Mesenteric fat pad (tissue), 1 donor: ENCODE measurements at regions not wholly inside any gene's neighbourhood (a gene's known extent, or its start where the extent isn't known, plus 50 kb on each side); places are given as distances from the start of the nearest gene placed in this dataset.

ENCODE experiments used
- DNase-seq: peaks from one replicate; pipeline ENCODE4 v3.0.0-alpha.2; 2020; ENCODE audit warnings: low spot score
- donor health status: DM: yes; HTN: yes; CAD: no.

GRCh38 chr1:30610917-30611316, 112.5 kb downstream of the MATN1 start:
- no peak for DNase-seq

- no peak for DNase-seq
These were observed 113.4 kb downstream of the MATN1 start for GRCh38 chr1:30609999-30610345.

GRCh38 chr1:30609336-30609998, 113.9 kb downstream of the MATN1 start:
- DNase-seq = no peak

GRCh38 chr1:30607723-30608122, 115.7 kb downstream of the MATN1 start:
- no peak for DNase-seq

DNA sequence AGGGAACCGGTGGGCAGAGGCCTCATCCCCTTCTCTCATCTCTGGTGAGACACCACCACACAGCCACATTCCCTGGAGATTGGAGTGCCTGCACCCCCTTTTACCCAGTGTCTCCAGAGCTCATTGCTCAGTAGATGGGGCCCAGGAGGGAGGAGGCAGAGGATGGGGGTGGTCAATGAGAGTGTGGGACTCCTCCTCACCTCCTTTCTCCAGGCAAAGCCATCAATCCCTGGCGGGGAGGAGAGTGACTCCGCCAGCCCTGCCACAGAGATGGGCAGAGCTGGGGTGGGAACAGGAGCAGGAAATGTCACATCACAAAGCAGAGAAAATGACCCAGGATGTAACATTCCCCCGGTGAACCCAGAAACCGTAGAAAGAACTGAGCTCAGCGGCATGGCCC, 117.2 kb downstream of the MATN1 start:
- no peak for DNase-seq

DNA sequence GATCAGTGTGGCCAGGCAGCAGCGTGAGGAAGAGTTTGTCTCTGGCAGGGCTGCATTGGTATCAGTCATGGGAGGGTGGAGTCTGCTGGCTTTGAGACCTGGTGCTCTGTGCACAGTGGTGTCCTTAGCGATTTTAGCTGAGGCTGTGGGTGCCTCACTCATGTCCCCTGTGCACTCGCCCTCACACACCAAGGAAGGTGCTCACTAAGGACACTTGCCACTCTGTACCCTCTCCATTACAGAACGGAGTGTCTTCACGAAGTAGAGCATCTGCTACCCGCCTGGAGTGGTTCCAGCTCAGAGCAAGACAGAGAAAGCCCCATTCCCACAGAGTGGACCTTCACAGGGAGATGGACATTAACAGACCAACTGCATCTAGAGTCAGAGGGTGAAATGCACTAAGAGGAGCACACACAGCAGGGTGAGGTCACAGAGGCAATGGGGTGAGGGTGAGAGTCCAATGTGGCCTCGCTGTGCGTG, 117.9 kb downstream of the MATN1 start:
- DNase-seq = no peak

- no peak for DNase-seq
These were observed 118.5 kb downstream of the MATN1 start for GRCh38 chr1:30604801-30605440.

- no peak for DNase-seq
These were observed 120.1 kb downstream of the MATN1 start for GRCh38 chr1:30603081-30603858.

- DNase-seq = no peak
These were observed 121.9 kb downstream of the MATN1 start for GRCh38 chr1:30601316-30602085.

DNA sequence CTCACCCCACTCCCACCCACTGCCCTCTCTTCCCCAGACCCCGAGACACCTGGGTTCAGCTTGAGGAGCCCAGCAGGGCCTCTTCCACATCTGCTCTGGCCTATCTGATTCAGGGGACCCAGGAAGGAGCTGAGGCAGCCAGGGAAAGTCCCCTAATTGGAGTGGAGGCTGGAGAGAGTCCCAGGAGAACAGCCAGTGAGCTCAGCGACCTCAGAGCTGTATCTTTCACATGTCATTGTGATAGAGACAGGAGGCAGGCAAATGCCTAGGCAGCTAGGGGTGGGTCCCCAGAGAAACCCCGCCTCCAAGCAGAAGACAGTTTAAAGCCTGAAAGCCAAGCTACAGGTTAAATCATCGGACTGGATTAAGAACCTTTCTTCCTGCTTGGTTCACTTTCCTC, 122.7 kb downstream of the MATN1 start:
- no peak for DNase-seq

GRCh38 chr1:30600258-30600657, 123.1 kb downstream of the MATN1 start:
- DNase-seq = no peak

- DNase-seq = no peak
These were observed 123.7 kb downstream of the MATN1 start for GRCh38 chr1:30599721-30600120.

- no peak for DNase-seq
These were observed 124.7 kb downstream of the MATN1 start for GRCh38 chr1:30598571-30599114.

DNA sequence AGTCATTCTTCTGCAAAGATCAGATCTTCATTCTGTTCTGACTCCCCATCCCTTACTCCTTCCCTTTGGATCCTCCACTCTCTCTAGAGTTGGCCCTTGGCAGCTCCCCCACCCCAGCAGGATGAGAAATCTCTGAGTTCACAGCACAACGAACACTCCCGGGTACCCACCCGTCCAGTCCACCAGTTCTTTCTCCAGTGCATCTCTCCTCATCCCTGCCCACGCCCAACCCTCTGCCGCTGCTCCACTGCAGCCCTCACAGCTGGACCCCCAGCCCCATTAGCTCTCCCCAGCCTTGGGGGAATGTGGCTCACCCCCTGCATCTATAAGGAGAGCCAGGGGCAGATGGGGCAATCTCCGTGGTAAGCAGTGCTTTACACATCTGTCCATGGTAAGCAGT, 125.7 kb downstream of the MATN1 start:
- no peak for DNase-seq

GRCh38 chr1:30596891-30597290, 126.5 kb downstream of the MATN1 start:
- no peak for DNase-seq

DNA sequence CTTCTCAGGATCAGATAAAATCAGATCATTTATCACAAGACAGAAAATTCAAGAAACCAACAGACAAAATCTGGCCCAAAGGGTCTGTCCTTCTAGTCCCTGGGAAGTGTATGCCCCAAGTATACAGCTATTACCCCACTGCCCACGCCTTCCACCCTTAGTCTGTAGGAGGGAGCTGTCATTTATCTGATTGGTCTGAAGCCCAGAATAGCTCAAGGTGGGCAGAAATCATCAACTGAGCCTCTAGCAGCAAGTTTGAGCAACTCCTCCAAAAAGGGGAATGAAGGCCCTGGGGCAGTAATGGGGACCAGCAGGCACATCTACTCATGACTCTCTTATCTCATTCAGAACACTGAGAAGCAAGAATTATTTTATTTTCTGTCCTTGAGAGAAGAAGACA, 126.9 kb downstream of the MATN1 start:
- DNase-seq = no peak

DNA sequence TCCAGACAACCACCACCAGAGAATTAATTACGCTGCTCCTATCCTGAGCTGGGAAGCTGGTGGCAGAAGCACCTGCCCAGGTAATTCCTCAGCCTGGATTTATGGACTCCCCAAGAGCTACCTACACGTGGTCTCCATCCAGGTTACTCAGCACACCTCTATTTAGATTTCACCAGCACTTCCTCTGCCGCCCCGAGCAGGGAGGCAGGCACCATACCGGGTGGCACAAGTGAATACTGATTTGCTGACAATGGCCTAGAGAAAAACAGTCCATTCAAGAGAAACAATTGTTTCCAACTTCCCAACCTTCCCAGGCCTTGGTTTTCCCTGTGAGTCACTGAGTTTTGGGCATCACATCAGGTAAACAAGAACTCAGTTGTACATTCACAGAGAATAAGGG, 134.3 kb downstream of the MATN1 start:
- DNase-seq = no peak

GRCh38 chr1:30588311-30589073, 134.9 kb downstream of the MATN1 start:
- DNase-seq = no peak

DNA sequence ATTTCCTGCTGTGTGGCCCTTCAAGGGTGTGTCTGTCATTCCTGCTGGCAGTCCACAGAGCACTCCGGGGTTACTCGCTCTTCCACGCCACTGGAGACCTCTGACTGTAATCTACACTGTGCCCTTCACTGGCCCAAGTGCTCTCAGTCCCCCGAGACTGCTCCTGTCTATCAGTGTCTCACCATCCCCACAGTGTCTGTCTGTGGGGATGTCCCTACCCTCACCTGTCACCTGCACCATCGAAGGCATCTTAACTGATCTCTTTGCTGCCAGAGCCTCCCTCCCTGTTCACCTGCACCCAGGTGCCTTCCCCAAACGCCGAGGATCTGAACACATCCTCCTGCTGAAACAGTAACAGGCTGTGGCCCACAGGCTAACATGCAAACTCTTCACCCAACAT, 136.7 kb downstream of the MATN1 start:
- no peak for DNase-seq

DNA sequence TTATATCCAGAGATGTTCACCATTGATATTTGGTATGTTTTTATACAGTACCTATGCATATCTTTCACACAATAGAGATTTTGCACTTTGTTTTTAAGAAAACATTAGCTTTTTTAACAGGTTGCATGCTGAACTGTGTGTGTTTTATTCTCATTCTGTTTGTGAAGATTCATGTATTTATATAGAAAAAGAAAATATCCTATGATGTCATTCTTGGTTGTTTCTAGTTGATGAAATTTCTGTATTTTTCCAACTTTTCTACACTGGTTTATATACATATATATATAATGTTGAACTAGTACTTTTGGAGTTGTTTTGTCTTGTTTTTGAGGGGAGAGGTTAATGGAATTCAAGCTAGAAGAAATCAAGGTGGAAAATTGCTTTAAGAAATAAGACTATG, 143.8 kb downstream of the MATN1 start:
- no peak for DNase-seq

DNA sequence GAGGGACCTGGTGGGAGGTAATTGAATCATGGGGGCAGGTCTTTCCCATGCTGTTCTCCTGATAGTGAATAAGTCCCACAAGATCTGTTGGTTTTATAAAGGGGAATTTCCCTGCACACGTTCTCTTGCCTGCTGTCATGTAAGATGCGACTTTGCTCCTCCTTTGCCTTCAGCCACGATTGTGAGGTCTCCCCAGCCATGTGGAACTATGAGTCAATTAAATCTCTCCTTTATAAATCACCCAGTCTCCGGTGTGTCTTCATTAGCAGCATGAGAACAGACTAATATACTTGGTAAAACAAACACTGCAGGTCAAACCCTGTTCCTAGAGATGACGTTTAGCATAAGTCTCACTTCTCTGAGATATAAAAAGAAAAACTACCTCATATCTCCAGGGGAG, 148.3 kb downstream of the MATN1 start:
- no peak for DNase-seq
